Esophagus muscularis mucosa (tissue), 4 donors: ENCODE measurements at regions not wholly inside any gene's neighbourhood (a gene's known extent, or its start where the extent isn't known, plus 50 kb on each side); places are given as distances from the start of the nearest gene placed in this dataset.

Experiments
- CTCF ChIP-seq, 3 experiments: fragments of 200-600 bp in 2 of 3; fragments of 450-650 bp in 1 of 3; sonication (generic) in 2 of 3; IDR thresholded peaks; one replicate each; pipeline ENCODE4 v1.5.1; 2017 to 2019; ENCODE audit warnings: antibody characterized with exemption in 3 of 3, mild to moderate bottlenecking in 2 of 3, moderate library complexity in 1 of 3
- EP300 ChIP-seq: sonication (generic); formaldehyde crosslinking; IDR thresholded peaks from one replicate; pipeline ENCODE4 v1.6.1; 2017; ENCODE audit warnings: antibody characterized with exemption
- POLR2A ChIP-seq: fragments of 450-650 bp; IDR thresholded peaks from one replicate; pipeline ENCODE4 v1.6.1; 2017; ENCODE audit warnings: antibody characterized with exemption, moderate library complexity, mild to moderate bottlenecking, low read depth
- POLR2AphosphoS5 ChIP-seq, 2 donors: sonication (generic); formaldehyde crosslinking; IDR thresholded peaks; one replicate each; pipeline ENCODE4 v1.6.1; 2017; ENCODE audit warnings: antibody characterized with exemption in 2 of 2

- TF ChIP-seq CTCF (IDR thresholded peaks at IDR 0.05) = no peak
- TF ChIP-seq EP300 = no peak
- no peak for TF ChIP-seq POLR2A
- no peak for TF ChIP-seq POLR2AphosphoS5 (IDR thresholded peaks at IDR 0.05)
Measured at GRCh38 chr4:123480706-123481418, 84.3 kb downstream of the SPRY1 start.
